CD4-positive, CD25-positive, alpha-beta regulatory T cell (primary cell): ENCODE measurements at regions not wholly inside any gene's neighbourhood (a gene's known extent, or its start where the extent isn't known, plus 50 kb on each side); places are given as distances from the start of the nearest gene placed in this dataset.
A peak's percentile ranks its signal among the peaks of the same experiment; 100 is the strongest.

Experiments
- ATAC-seq, 2 donors: fragments of 150-1000 bp; cut with Tn5 transposase; one replicate each; pipeline ENCODE4 v1.10.0; 2021; ENCODE audit warnings: low read depth in 2 of 2, moderate number of reproducible peaks in 2 of 2, moderate library complexity in 1 of 2
- DNase-seq, 3 donors: peaks; one replicate each; pipeline versions ENCODE4 v3.0.0 to v3.0.0-alpha.2; 2012 to 2022; ENCODE audit warnings: mixed read lengths in 1 of 3
- H3K27ac ChIP-seq: one replicate; pipeline ENCODE4 v1.7.0; 2013; ENCODE audit warnings: mild to moderate bottlenecking, low read length; ENCODE audit not compliant: insufficient read depth, poor library complexity, severe bottlenecking
- H3K27me3 ChIP-seq: one replicate; pipeline ENCODE4 v1.7.0; 2013; ENCODE audit warnings: low read length; ENCODE audit not compliant: control insufficient read depth, insufficient read depth
- H3K36me3 ChIP-seq: one replicate; pipeline ENCODE4 v1.7.0; 2013; ENCODE audit warnings: mild to moderate bottlenecking, low read length, moderate library complexity; ENCODE audit not compliant: control insufficient read depth, insufficient read depth
- H3K4me1 ChIP-seq: 2 replicates; pipeline ENCODE4 v1.7.0; 2013; ENCODE audit warnings: mild to moderate bottlenecking, low read length; ENCODE audit not compliant: insufficient read depth, control insufficient read depth, poor library complexity, severe bottlenecking
- H3K4me3 ChIP-seq: one replicate; pipeline ENCODE4 v1.7.0; 2013; ENCODE audit warnings: low read depth, mild to moderate bottlenecking, low read length, moderate library complexity
- H3K9me3 ChIP-seq, 2 experiments: 1 replicate in 1 of 2; 2 replicates in 1 of 2; pipeline ENCODE4 v1.7.0; 2013; ENCODE audit warnings: low read length in 2 of 2, mild to moderate bottlenecking in 1 of 2, moderate library complexity in 1 of 2; ENCODE audit not compliant: control insufficient read depth in 2 of 2
- H3K27ac Mint-ChIP-seq, 3 donors: one replicate each; pipeline ENCODE4 v1.8.0; 2020 to 2022; ENCODE audit warnings: mild to moderate bottlenecking in 3 of 3, mixed read lengths in 3 of 3, moderate library complexity in 2 of 3
- H3K27me3 Mint-ChIP-seq: one replicate; pipeline ENCODE4 v1.8.0; 2022; ENCODE audit warnings: mild to moderate bottlenecking, mixed read lengths
- H3K36me3 Mint-ChIP-seq: one replicate; pipeline ENCODE4 v1.8.0; 2020; ENCODE audit warnings: mixed read lengths
- H3K4me1 Mint-ChIP-seq, 4 donors: one replicate each; pipeline ENCODE4 v1.8.0; 2020 to 2022; ENCODE audit warnings: mixed read lengths in 4 of 4, mild to moderate bottlenecking in 1 of 4
- H3K4me3 Mint-ChIP-seq, 4 donors: one replicate each; pipeline ENCODE4 v1.8.0; 2020 to 2022; ENCODE audit warnings: mild to moderate bottlenecking in 4 of 4, mixed read lengths in 4 of 4, moderate library complexity in 3 of 4
- H3K9me3 Mint-ChIP-seq, 7 donors: one replicate each; pipeline ENCODE4 v1.8.0; 2020 to 2022; ENCODE audit warnings: mixed read lengths in 7 of 7, mild to moderate bottlenecking in 3 of 7, moderate library complexity in 2 of 7

DNA sequence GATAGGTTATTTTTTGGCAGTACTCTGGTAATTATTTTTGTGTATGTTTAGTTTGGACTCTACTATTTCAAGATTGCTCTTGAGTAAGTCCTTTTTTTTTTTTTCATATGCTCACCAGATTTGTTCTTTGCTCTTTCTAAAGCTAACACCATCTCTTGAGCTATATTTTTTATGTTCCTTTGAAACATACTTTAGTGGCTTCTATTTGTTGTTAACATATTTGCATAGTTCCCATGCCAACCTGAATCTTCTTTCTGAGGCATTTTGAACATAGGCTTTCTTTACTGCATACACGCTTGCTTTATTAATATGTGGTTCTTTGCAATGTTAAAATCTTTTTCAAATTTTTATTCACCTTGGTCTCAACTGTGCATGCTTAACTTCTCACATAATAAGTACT lies 1644.9 kb downstream of the SUCLG1 start:
- Mint-ChIP-seq H3K9me3 (peaks cover 0 to 3% (median 2%) of the 10 kb centered on the region in 7 donors), H3K4me1 (no peaks in the 10 kb centered on the region), H3K4me3 (no peak overlapping the region), H3K27me3 (no peaks in the 10 kb centered on the region), H3K36me3 (no peaks in the 10 kb centered on the region), H3K27ac (peak overlapping the region in 1 of 3 donors; percentile 49)
- Histone ChIP-seq H3K36me3 (no peaks in the 10 kb centered on the region), H3K9me3 (no peaks in the 10 kb centered on the region), H3K27me3 (no peaks in the 10 kb centered on the region), H3K4me1 (no peaks in the 10 kb centered on the region), H3K27ac (no peak overlapping the region), H3K4me3 (no peak overlapping the region)
- DNase-seq (no peak), ATAC-seq (no peak)

- no peak overlapping the region for H3K4me3 ChIP-seq
- no peak overlapping the region for H3K4me3 Mint-ChIP-seq
- H3K27me3 Mint-ChIP-seq, result no peaks in the 10 kb centered on the region
- no peak for DNase-seq
- no peaks in the 10 kb centered on the region for H3K4me1 ChIP-seq
- H3K27me3 ChIP-seq, result no peaks in the 10 kb centered on the region
- no peaks in the 10 kb centered on the region for H3K9me3 ChIP-seq
- H3K27ac Mint-ChIP-seq, result no peak overlapping the region
- no peaks in the 10 kb centered on the region for H3K4me1 Mint-ChIP-seq
- no peaks in the 10 kb centered on the region for H3K36me3 ChIP-seq
- peaks cover 0 to 10% (median 3%) of the 10 kb centered on the region in 7 donors for H3K9me3 Mint-ChIP-seq
- no peaks in the 10 kb centered on the region for H3K36me3 Mint-ChIP-seq
- no peak overlapping the region for H3K27ac ChIP-seq
- ATAC-seq, result no peak
Observed at GRCh38 chr2:82811946-82812345, 1647.1 kb downstream of the SUCLG1 start.

- H3K4me1 Mint-ChIP-seq, result no peaks in the 10 kb centered on the region
- Histone ChIP-seq H3K4me3 (no peak overlapping the region), H3K27me3 (no peaks in the 10 kb centered on the region), H3K9me3 (peaks cover 0 to 25% of the 10 kb centered on the region in 2 experiments), H3K27ac (no peak overlapping the region), H3K4me1 (no peaks in the 10 kb centered on the region), H3K36me3 (no peaks in the 10 kb centered on the region)
- ATAC-seq, result no peak
- no peaks in the 10 kb centered on the region for H3K27me3 Mint-ChIP-seq
- no peak overlapping the region for H3K4me3 Mint-ChIP-seq
- DNase-seq, result no peak
- no peak overlapping the region for H3K27ac Mint-ChIP-seq
- peaks cover 6 to 44% (median 15%) of the 10 kb centered on the region in 7 donors for H3K9me3 Mint-ChIP-seq
- H3K36me3 Mint-ChIP-seq, result no peaks in the 10 kb centered on the region
Observed at GRCh38 chr2:82803307-82803706, 1655.8 kb downstream of the SUCLG1 start.

DNA sequence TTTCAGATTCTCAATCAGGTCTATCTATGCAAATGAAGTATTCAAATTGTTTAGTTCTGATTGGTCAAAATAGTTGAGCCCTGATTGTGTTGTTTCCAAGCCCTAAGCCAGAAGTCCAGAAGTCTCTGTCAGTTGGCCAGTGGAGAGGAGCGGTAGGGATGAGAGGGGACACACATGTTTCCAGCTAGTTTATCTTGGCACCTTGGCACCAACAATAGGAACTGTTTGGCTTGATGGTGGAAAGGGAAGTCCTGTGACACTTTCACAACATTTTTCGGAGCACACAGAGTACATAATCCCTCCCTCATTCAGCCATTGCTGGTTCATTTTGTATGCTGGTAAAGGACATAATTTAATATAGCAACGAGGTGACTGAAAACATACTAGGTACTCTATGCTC lies 1661.6 kb downstream of the SUCLG1 start:
- Mint-ChIP-seq H3K27me3 (no peaks in the 10 kb centered on the region), H3K4me3 (no peak overlapping the region), H3K27ac (no peak overlapping the region), H3K36me3 (no peaks in the 10 kb centered on the region), H3K4me1 (no peaks in the 10 kb centered on the region), H3K9me3 (peaks cover 2 to 12% (median 3%) of the 10 kb centered on the region in 7 donors)
- DNase-seq (no peak), ATAC-seq (no peak)
- H3K4me3 ChIP-seq, result no peak overlapping the region
- no peaks in the 10 kb centered on the region for H3K36me3 ChIP-seq
- H3K4me1 ChIP-seq, result no peaks in the 10 kb centered on the region
- no peaks in the 10 kb centered on the region for H3K27me3 ChIP-seq
- H3K9me3 ChIP-seq, result peaks cover 0 to under 1% of the 10 kb centered on the region in 2 experiments
- H3K27ac ChIP-seq, result no peak overlapping the region

DNA sequence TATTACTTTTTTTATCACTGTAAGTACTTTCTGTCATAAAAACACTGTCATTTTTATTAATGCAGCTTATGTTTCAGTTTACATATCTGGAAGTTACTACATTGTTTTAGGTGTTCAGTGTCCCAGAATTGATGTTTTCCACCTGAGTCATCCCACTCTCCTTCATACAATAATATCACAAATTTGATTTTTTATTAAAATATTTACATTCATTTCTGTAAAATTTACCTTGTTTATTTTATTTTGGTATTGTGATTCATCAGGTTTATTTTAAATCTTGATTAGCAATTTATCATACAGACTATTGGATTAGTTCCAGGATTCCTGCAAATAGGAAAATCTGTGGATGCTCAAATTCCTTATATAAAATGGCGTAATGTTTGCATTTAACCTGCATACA lies 1662.9 kb downstream of the SUCLG1 start:
- no peak for ATAC-seq
- no peaks in the 10 kb centered on the region for H3K4me1 Mint-ChIP-seq

GRCh38 chr2:82795446-82795845 lies 1663.6 kb downstream of the SUCLG1 start:
- ATAC-seq (no peak), DNase-seq (no peak)
- Mint-ChIP-seq H3K9me3 (peaks cover 0 to 6% (median 3%) of the 10 kb centered on the region in 7 donors), H3K27me3 (no peaks in the 10 kb centered on the region), H3K36me3 (no peaks in the 10 kb centered on the region), H3K27ac (no peak overlapping the region), H3K4me3 (no peak overlapping the region), H3K4me1 (no peaks in the 10 kb centered on the region)
- Histone ChIP-seq H3K36me3 (no peaks in the 10 kb centered on the region), H3K9me3 (no peaks in the 10 kb centered on the region), H3K4me1 (no peaks in the 10 kb centered on the region), H3K27me3 (no peaks in the 10 kb centered on the region), H3K27ac (no peak overlapping the region), H3K4me3 (no peak overlapping the region)

More for the DNA sequence above, 1662.9 kb downstream of the SUCLG1 start:
- Mint-ChIP-seq H3K9me3 (peaks cover 0 to 6% (median 4%) of the 10 kb centered on the region in 7 donors), H3K36me3 (no peaks in the 10 kb centered on the region), H3K27ac (no peak overlapping the region), H3K27me3 (no peaks in the 10 kb centered on the region), H3K4me3 (no peak overlapping the region)
- H3K9me3 ChIP-seq, result no peaks in the 10 kb centered on the region
- H3K27ac ChIP-seq, result no peak overlapping the region
- H3K27me3 ChIP-seq, result no peaks in the 10 kb centered on the region
- DNase-seq, result no peak
- H3K4me1 ChIP-seq, result no peaks in the 10 kb centered on the region
- H3K36me3 ChIP-seq, result no peaks in the 10 kb centered on the region
- H3K4me3 ChIP-seq, result no peak overlapping the region

DNA sequence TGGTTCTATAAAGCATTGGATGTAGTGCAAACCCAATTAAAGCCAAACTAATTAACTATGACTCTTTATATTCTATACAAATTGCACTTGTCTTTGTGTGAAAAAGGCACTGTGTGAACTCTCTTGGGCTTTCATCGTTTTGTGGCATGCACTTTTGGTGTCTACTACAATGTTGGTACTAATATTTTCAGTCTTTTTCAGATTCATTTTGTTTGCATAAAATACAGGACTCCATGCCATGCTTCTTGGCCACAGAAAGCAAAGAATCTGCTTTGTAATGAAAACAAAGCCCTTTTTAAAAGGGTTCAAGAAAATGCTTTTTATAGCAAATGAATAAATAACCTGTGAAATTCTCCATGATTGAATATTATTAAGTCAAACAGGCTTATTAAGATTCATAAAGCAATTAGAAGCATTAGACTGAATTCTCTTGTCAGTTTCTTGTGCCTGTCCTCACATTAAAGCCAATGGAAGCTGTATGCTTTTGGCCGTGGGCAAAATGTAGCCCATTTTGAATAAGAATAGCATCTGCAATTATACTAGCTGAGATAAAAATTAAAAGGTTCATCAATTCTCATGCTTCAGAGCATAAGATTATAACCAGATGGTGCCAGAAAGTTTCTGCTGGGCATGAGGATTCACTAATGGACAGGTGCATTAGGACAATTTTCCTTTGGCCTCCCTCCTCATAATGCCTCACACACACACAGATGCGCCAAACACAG lies 1665.2 kb downstream of the SUCLG1 start:
- Mint-ChIP-seq H3K4me1 (no peaks in the 10 kb centered on the region), H3K27me3 (no peaks in the 10 kb centered on the region), H3K36me3 (no peaks in the 10 kb centered on the region), H3K27ac (no peak overlapping the region), H3K9me3 (peaks cover 2 to 6% (median 4%) of the 10 kb centered on the region in 7 donors), H3K4me3 (no peak overlapping the region)
- no peaks in the 10 kb centered on the region for H3K4me1 ChIP-seq
- no peaks in the 10 kb centered on the region for H3K9me3 ChIP-seq
- no peak overlapping the region for H3K4me3 ChIP-seq
- H3K27ac ChIP-seq, result no peak overlapping the region
- H3K27me3 ChIP-seq, result no peaks in the 10 kb centered on the region
- DNase-seq, result no peak
- ATAC-seq, result no peak
- no peaks in the 10 kb centered on the region for H3K36me3 ChIP-seq

GRCh38 chr2:82792316-82792715 lies 1666.8 kb downstream of the SUCLG1 start:
- H3K27ac ChIP-seq, result no peak overlapping the region
- H3K9me3 ChIP-seq, result no peaks in the 10 kb centered on the region
- peaks cover 2 to 16% (median 4%) of the 10 kb centered on the region in 7 donors for H3K9me3 Mint-ChIP-seq
- DNase-seq (no peak), ATAC-seq (no peak)
- no peaks in the 10 kb centered on the region for H3K4me1 ChIP-seq
- H3K4me3 ChIP-seq, result no peak overlapping the region
- H3K27ac Mint-ChIP-seq, result no peak overlapping the region
- H3K4me1 Mint-ChIP-seq, result no peaks in the 10 kb centered on the region
- H3K36me3 Mint-ChIP-seq, result no peaks in the 10 kb centered on the region
- no peaks in the 10 kb centered on the region for H3K36me3 ChIP-seq
- no peaks in the 10 kb centered on the region for H3K27me3 Mint-ChIP-seq
- no peak overlapping the region for H3K4me3 Mint-ChIP-seq
- no peaks in the 10 kb centered on the region for H3K27me3 ChIP-seq
